Suppressor macrophage (primary cell): ENCODE measurements at regions not wholly inside any gene's neighbourhood (a gene's known extent, or its start where the extent isn't known, plus 50 kb on each side); places are given as distances from the start of the nearest gene placed in this dataset.

ENCODE experiments used
- DNase-seq, 4 experiments: peaks; one replicate each; pipeline ENCODE4 v3.0.0-alpha.2; 2020 to 2022

DNA sequence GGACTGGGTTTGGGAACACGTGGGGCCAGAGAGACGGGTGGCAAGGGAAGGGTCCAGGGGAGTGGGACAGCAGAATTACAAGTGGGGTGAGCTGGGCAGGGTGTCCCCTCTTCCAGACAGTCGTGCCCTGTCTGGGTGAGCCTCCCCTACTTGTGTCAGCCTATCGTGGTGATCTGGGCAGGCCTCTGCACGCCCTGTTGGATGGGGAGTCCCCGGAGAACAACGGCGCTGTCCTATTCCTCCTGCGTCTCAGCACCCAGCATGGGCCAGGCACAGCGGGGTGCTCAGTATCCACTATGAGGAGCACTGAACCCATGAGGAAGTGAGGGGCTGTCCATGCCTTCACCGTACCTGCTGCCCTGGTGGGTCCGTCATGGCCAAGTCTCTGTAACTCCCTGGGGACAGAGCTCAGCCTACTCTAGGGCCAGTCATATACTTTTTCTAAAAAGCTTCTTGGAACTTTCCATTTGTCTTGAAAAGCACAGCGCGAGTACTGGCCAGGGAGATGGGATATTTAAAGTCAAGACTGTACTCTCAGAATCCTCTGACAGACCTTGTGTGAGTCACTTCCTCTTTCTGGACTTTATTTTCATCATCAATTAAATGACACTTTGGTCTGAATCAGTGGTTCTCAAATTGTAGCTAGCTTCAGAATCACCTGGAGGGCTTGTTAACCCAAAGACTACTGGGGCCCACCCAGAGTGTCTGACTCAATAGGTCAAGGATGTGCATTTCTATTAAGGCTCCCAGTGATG, 81.7 kb upstream of the NECTIN1 start:
- peak in 3 of 4 experiments; percentile 10 to 32 (median 20) for DNase-seq

GRCh38 chr11:119809346-119809745, 80.3 kb upstream of the NECTIN1 start:
- no peak for DNase-seq

- DNase-seq, result no peak
Measured at GRCh38 chr11:119808407-119809185, 79.6 kb upstream of the NECTIN1 start.

DNA sequence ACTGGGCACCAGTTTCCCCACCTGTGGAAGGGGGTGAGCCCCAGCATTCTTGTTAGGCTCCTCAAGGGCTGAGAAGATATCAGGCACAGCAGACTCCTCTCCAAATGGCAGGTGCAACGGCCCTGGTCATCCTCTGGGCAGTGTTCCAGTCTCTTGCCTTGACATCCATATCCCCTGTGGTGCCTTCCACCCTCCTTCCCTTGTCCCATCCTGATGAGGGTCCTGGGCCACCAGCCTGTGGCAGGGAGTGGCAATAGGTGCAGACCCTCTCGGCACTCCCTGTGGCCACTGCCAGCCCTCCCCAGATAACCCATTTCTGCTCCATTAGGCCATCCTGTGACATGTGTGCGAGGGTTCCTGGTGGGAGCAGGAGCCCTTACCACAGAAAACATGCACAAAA, 78.8 kb upstream of the NECTIN1 start:
- no peak for DNase-seq

DNA sequence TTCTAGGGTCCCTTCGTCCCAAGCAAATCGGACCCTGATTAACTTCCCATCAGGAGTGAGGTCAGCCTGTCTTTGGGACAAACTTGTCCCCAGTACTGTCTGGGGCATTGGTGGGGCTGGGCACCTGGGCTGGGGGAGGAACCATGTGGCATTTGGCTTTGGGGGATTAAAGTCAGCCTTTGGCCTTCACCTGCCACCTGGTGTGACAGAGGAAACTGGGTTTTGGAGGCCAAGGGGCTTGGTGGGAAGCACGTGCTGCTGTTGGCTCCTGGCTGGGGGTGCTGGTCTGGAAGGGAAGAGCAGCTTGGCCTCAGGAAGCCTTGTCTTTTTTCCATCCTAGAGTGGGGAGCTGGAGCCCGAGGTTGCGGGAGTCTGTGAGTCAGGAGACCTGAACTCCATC, 78.4 kb upstream of the NECTIN1 start:
- DNase-seq, result no peak

DNA sequence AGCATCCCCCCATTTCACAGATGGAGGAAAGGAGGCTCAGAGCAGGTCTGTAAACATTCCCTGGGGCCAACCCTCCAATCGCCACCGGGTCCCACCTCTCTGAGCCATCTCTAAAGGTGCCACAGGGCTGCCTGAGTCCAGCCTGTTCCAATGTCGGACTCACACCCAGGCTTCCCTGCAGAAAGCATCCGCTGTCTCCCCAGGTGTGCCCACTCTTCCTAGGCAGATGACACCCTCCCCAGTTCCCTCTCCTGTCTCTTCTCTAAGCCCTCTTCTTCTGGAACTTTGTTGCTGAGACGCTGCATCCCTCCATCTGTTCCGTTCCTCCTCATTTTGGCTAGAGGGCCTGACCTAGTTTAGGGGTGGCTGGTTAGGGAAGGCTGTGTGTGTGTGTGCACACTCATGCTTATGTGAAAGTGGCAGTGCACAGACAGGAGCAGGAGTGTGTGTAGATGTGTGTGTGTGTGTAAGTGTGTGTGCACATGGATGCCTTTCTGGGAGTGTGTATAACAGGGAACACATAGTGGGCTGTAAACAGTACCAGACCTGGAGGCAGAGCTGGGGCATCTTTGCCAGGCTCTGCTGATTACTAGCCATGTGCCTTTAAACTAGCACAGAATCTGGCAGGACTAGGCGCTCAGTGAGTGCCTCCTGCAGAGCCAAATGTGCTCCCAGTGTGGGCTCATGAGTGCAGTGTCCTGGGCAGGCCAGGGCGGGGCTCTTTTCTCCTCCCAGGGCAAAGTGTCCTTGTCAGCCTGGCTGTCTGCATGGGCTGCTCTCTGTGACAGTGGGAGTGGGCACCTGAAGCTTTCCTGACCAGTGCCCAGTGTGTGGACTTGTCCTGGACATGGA, 77.3 kb upstream of the NECTIN1 start:
- DNase-seq, result no peak

- no peak for DNase-seq
Measured at GRCh38 chr11:119805663-119806062, 76.7 kb upstream of the NECTIN1 start.

GRCh38 chr11:119804698-119805097, 75.7 kb upstream of the NECTIN1 start:
- no peak for DNase-seq

DNA sequence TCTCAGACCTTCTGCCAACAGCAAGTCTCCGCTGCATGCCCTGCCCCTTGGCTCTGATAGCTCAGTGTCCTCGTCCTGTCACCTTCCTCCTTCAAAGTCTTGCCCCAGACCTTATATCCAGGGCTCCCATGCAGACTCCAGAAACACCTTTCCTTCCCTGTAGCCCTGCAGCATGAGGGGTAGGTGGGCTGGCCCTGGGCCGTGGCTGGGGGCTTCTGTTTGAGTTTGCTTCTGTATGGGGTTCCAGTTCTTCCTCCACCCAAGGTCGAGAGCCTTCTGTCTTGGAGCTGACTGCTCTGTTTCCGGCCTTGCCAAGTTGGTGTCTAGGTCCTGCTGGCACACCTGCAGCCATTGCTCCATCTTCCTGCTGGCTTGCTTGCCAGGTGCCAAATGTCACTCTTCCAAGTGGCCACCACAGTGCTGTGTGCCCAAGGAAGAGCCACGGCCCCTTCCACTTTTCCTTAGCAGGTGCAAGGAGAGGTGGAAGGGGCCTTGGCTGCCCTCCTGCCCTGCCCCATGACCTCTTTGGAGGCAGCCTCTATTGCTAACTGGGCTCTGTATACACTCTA, 74.8 kb upstream of the NECTIN1 start:
- no peak for DNase-seq

GRCh38 chr11:119803139-119803538, 74.1 kb upstream of the NECTIN1 start:
- DNase-seq, result no peak

DNA sequence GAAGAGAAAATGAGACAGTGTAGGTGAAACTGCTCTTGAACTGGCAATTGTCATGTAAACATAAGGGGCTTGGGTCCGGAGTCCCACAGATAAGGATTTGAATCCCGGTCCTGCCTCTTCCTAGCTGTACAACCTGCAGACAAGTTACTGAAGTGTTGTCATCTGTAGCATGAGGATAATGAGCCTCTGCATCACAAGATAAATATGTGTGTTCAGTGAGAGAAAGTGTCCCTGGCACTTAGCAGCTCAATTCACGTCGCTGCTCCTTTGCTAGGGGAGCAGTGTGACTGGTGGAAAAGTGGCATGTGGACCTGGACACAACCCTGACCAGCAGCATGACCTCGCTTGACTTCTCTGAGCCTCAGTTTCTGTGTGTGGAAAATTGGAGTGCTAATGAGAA, 73.7 kb upstream of the NECTIN1 start:
- no peak for DNase-seq

DNA sequence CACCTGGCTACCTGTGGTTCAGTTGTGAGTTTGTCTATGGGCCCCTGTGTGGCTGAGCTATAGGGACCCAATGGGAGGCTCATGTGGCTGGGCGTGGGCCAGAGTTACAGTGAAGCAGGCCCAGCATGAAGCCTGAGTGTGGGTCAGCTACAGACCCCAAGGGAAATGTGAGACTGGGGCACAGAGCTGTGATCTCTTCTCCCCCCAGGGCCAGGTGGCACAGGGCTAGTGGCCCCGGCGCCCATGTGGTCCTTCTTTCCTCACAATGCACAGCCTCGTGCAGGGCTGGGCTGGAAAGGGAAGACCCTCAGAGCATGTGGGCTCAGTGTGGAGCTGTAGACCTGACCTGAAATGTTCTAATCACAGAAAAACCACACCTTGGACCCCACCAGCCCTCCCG, 71.6 kb upstream of the NECTIN1 start:
- no peak for DNase-seq

DNA sequence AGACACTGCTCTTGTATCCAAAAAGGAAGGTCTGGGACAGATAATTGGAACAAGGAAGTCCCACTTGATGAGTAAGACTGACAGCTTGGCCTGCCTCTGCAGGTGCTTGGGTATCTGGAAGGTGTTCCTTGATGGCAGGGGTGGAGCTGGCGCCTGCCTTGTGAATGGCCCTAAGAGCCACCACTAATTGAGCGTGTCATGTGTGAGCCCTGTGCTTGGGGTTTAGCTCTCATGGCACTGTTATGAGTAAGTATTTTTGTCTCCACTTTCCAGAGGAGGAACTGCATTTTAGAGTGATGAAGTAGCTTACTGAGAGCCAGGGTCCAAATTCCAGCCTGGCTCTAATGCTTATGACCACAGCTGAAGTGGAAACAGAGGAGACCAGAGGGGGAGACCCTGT, 71.2 kb upstream of the NECTIN1 start:
- DNase-seq, result no peak

DNA sequence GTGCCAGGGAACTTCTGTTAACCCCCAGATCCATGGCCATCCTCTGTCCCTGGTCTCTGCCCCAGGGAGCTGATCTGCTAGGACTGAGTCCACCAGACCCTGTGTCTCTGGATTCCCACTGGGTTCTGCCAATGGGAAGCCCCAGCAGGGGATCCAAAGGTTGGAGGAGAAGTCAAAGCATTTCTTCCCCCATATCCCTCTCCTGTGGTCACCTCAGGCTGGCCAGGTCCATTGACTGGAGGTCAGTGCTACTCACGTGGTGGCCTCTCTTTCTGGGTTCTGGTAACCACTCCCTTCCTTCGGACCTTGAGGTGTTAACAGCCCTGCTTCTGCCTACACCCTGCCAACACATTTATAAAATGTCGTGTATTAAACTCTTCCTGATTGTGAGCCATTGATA, 69.7 kb upstream of the NECTIN1 start:
- DNase-seq, result no peak

DNA sequence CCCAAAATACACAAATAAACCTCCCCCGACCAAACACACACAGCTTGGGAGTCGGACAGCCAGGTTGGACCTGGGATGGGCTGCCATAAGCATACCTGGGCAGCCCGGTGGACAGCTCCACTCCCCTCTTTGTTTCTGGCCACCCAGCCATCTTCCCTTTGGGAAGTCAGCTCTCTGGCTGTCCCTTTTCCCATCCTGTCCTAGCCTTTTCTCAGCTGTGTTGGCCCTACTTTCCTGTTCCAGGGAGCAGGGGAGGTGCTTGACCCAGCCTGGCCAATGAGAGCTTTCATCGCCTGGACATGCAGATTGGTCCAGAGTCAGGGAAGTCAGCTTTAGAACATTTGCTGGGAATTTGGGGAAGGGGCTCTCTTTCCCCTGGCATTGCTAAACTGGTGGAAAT, 68.7 kb upstream of the NECTIN1 start:
- no peak for DNase-seq

GRCh38 chr11:119797123-119797611, 68.2 kb upstream of the NECTIN1 start:
- no peak for DNase-seq

GRCh38 chr11:119796363-119797060, 67.5 kb upstream of the NECTIN1 start:
- DNase-seq, result no peak

DNA sequence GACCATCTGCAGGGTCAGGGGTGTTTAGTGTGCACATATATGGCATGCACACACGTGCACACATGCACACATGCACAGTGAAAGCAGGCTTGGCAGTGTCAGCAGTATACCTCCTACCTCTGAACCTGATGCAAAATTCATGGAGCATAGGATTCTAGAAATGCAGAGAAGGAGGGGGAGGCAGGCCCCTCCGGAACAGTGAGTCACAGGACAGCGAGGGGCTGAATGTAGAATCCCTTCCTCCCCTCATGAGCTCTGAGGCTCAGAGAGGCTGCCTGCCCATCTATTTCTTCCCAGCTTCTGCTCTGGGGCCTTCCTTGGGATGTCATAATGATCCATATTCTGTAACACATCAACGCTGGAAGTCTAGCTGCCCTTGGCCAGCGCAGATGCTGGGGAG, 66.7 kb upstream of the NECTIN1 start:
- no peak for DNase-seq

DNA sequence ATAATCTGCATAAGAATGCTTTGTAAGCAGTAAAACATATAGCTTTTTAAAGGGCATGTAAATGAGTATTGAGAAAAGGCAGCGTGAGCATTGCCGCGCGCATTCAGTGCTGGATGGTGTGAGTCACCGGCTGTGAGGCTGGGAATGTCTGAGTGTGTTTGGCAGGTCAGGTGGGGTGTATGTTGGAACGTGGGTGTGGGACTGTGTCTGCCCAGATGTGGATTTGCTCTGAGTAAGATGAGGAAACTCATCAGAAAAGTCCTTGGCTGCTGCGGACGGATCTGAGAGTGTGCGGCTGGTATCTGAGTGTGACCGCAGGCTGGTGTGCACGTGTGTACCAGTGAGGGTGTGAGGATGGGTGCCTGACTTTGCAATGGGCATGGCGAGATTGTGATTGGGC, 66.2 kb upstream of the NECTIN1 start:
- no peak for DNase-seq

DNA sequence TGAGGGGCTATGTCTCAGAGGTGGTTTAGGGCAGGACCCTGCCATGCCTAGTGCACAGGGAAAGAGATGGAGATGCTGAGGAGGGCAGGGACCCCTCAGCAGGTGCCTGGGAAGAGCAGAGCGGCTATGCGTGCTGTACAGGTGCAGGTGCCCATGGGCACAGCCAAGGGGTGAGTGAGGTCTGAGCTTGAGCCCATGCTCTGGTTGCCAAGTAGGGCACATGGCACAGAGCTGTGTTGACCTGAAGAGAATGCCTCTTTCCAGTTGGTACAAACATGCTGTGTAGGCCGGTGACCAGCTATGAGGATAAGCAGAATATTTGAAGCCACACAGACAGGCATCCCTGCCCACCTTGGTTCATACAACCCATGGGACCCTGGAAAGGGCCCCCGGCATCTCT, 65.8 kb upstream of the NECTIN1 start:
- DNase-seq, result no peak

- DNase-seq, result no peak
Measured at GRCh38 chr11:119794141-119794665, 65.2 kb upstream of the NECTIN1 start.
